SU-DHL-6 (cell line): ENCODE measurements at regions not wholly inside any gene's neighbourhood (a gene's known extent, or its start where the extent isn't known, plus 50 kb on each side); places are given as distances from the start of the nearest gene placed in this dataset.

Source experiments
- H2AFZ ChIP-seq: fragments of 200-600 bp; sonication (generic); 2 replicates; pipeline ENCODE4 v1.6.1; 2014; ENCODE audit warnings: low read depth, mild to moderate bottlenecking, moderate library complexity, mixed read lengths, antibody characterized with exemption, low read length; ENCODE audit not compliant: severe bottlenecking
- H3F3A ChIP-seq: fragments of 200-600 bp; shearing (Covaris generic); 2 replicates; pipeline ENCODE4 v1.6.0; 2016; ENCODE audit warnings: antibody characterized with exemption, mild to moderate bottlenecking; ENCODE audit not compliant: insufficient read depth
- H3K27ac ChIP-seq: fragments of 200-600 bp; sonication (generic); 2 replicates; pipeline ENCODE4 v1.5.1; 2016; ENCODE audit warnings: low read depth, mild to moderate bottlenecking, low read length, moderate library complexity, mixed read lengths
- H3K27me3 ChIP-seq: fragments of 200-600 bp; sonication (generic), shearing (Covaris generic); 2 replicates; pipeline ENCODE4 v1.6.0; 2014; ENCODE audit warnings: mild to moderate bottlenecking, low read length
- H3K36me3 ChIP-seq: fragments of 200-600 bp; sonication (generic); 2 replicates; pipeline ENCODE4 v1.6.1; 2014; ENCODE audit warnings: mild to moderate bottlenecking, low read length, mixed read lengths
- H3K4me2 ChIP-seq: fragments of 300-600, 200-600 bp; shearing (Covaris generic), sonication (generic); 2 replicates; pipeline ENCODE4 v1.6.0; 2014; ENCODE audit warnings: low read length, low read depth, mild to moderate bottlenecking; ENCODE audit not compliant: poor library complexity, severe bottlenecking
- H3K4me3 ChIP-seq: fragments of 200-600 bp; sonication (generic); 2 replicates; pipeline ENCODE4 v1.5.1; 2014; ENCODE audit warnings: antibody characterized with exemption, low read length, mild to moderate bottlenecking, mixed read lengths; ENCODE audit not compliant: insufficient read depth, poor library complexity, severe bottlenecking
- H3K79me2 ChIP-seq: fragments of 200-600 bp; sonication (generic); 2 replicates; pipeline ENCODE4 v1.6.1; 2014; ENCODE audit warnings: mild to moderate bottlenecking, low read length, moderate library complexity; ENCODE audit not compliant: insufficient read depth
- H3K9ac ChIP-seq: fragments of 200-600 bp; sonication (generic); 2 replicates; pipeline ENCODE4 v1.7.0; 2014; ENCODE audit warnings: mild to moderate bottlenecking, low read length
- H3K9me2 ChIP-seq: fragments of 200-600 bp; sonication (generic); replicated peaks from 2 replicates; pipeline ENCODE4 v1.6.1; 2014; ENCODE audit warnings: low read length; ENCODE audit not compliant: insufficient read depth
- H3K9me3 ChIP-seq: fragments of 200-600 bp; sonication (generic); 2 replicates; pipeline ENCODE4 v1.6.1; 2014; ENCODE audit warnings: low read length, mixed read lengths; ENCODE audit not compliant: insufficient read depth
- H4K20me1 ChIP-seq: fragments of 200-600 bp; sonication (generic); 2 replicates; pipeline ENCODE4 v1.6.1; 2014; ENCODE audit warnings: low read depth, mild to moderate bottlenecking, antibody characterized with exemption, low read length, moderate library complexity, mixed read lengths
- CTCF ChIP-seq: fragments of 200-600 bp; sonication (generic); IDR thresholded peaks from one replicate; pipeline ENCODE4 v1.5.1; 2017; ENCODE audit warnings: antibody characterized with exemption, mild to moderate bottlenecking, low read length, moderate library complexity; ENCODE audit not compliant: insufficient read depth, poor library complexity, severe bottlenecking
- EZH2phosphoT487 ChIP-seq: fragments of 200-600 bp; sonication (generic), shearing (Covaris generic); conservative IDR thresholded peaks from 2 replicates; pipeline ENCODE4 v1.6.1; 2018; ENCODE audit warnings: mild to moderate bottlenecking, antibody characterized with exemption, low read length, moderate library complexity, mixed read lengths

GRCh38 chr4:14234307-14234706 lies 606.8 kb upstream of the BOD1L1 start:
- H3K9me3 ChIP-seq, result no peaks in the 10 kb centered on the region
- H3K27ac ChIP-seq, result no peak overlapping the region
- TF ChIP-seq CTCF, result no peak
- no peak for TF ChIP-seq EZH2phosphoT487
- H3K79me2 ChIP-seq, result no peaks in the 10 kb centered on the region
- H2AFZ ChIP-seq, result no peak overlapping the region
- H3K27me3 ChIP-seq, result no peaks in the 10 kb centered on the region
- H4K20me1 ChIP-seq, result no peaks in the 10 kb centered on the region
- no peak overlapping the region for H3K4me3 ChIP-seq
- no peaks in the 10 kb centered on the region for H3K9me2 ChIP-seq
- no peak overlapping the region for H3K9ac ChIP-seq
- no peak overlapping the region for H3K4me2 ChIP-seq
- no peaks in the 10 kb centered on the region for H3K36me3 ChIP-seq
- no peaks in the 10 kb centered on the region for H3F3A ChIP-seq

DNA sequence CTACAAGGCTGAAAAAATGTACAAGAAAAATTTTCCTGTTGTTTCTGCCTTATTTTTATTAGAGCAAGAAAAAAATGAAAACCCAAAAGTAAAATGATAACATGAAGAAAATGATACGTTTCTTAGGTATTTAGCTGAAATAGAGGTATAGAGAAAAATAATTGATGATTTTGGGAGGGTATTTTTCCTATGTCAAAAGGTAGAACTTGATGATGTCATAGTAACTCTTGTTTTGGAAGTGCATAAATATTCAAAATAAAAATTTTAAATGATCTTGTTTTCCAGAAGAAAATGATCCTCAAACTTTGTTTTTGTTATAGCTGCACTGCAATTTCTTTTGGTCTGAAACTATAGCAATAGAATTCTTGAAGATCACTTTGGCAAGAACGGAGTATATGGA lies 608.8 kb upstream of the BOD1L1 start:
- TF ChIP-seq CTCF, result no peak
- no peak for TF ChIP-seq EZH2phosphoT487
- H3K9me2 ChIP-seq, result no peaks in the 10 kb centered on the region
- H3K79me2 ChIP-seq, result no peaks in the 10 kb centered on the region
- H3K36me3 ChIP-seq, result no peaks in the 10 kb centered on the region
- H3K27ac ChIP-seq, result no peak overlapping the region
- H2AFZ ChIP-seq, result no peak overlapping the region
- no peak overlapping the region for H3K4me2 ChIP-seq
- no peaks in the 10 kb centered on the region for H3F3A ChIP-seq
- no peak overlapping the region for H3K4me3 ChIP-seq
- no peaks in the 10 kb centered on the region for H3K9me3 ChIP-seq
- H3K9ac ChIP-seq, result no peak overlapping the region
- H3K27me3 ChIP-seq, result no peaks in the 10 kb centered on the region
- no peaks in the 10 kb centered on the region for H4K20me1 ChIP-seq

- H2AFZ ChIP-seq, result no peak overlapping the region
- no peaks in the 10 kb centered on the region for H3K79me2 ChIP-seq
- no peaks in the 10 kb centered on the region for H4K20me1 ChIP-seq
- H3K4me3 ChIP-seq, result no peak overlapping the region
- no peaks in the 10 kb centered on the region for H3K27me3 ChIP-seq
- no peaks in the 10 kb centered on the region for H3K36me3 ChIP-seq
- H3K4me2 ChIP-seq, result no peak overlapping the region
- H3K27ac ChIP-seq, result no peak overlapping the region
- H3F3A ChIP-seq, result no peaks in the 10 kb centered on the region
- TF ChIP-seq EZH2phosphoT487 (no peak), CTCF (no peak)
- no peak overlapping the region for H3K9ac ChIP-seq
- H3K9me2 ChIP-seq, result no peaks in the 10 kb centered on the region
- H3K9me3 ChIP-seq, result no peaks in the 10 kb centered on the region
Observed at GRCh38 chr4:14237911-14238310, 610.4 kb upstream of the BOD1L1 start.

- H3K4me3 ChIP-seq, result no peak overlapping the region
- H3K9me2 ChIP-seq, result no peaks in the 10 kb centered on the region
- no peak overlapping the region for H3K27ac ChIP-seq
- no peak overlapping the region for H2AFZ ChIP-seq
- H3K9ac ChIP-seq, result no peak overlapping the region
- H3K4me2 ChIP-seq, result no peak overlapping the region
- H3K79me2 ChIP-seq, result no peaks in the 10 kb centered on the region
- no peaks in the 10 kb centered on the region for H3K27me3 ChIP-seq
- no peaks in the 10 kb centered on the region for H4K20me1 ChIP-seq
- TF ChIP-seq EZH2phosphoT487, result no peak
- no peak for TF ChIP-seq CTCF
- H3K9me3 ChIP-seq, result no peaks in the 10 kb centered on the region
- no peaks in the 10 kb centered on the region for H3F3A ChIP-seq
- no peaks in the 10 kb centered on the region for H3K36me3 ChIP-seq
Observed at GRCh38 chr4:14241574-14241973, 614.0 kb upstream of the BOD1L1 start.
